HS-5 (cell line): ENCODE measurements at regions not wholly inside any gene's neighbourhood (a gene's known extent, or its start where the extent isn't known, plus 50 kb on each side); places are given as distances from the start of the nearest gene placed in this dataset.
"Not testable (repeated sequence)": the region's sequence is repeated elsewhere in the genome, so short reads cannot be mapped to it uniquely, and the experiment has no call there.

Source experiments
- DNase-seq: peaks from one replicate; pipeline ENCODE4 v3.0.0-alpha.2; 2012; ENCODE audit warnings: low read depth

GRCh38 chr15:60264088-60264487 lies 133.7 kb downstream of the ANXA2 start:
- no peak for DNase-seq

DNA sequence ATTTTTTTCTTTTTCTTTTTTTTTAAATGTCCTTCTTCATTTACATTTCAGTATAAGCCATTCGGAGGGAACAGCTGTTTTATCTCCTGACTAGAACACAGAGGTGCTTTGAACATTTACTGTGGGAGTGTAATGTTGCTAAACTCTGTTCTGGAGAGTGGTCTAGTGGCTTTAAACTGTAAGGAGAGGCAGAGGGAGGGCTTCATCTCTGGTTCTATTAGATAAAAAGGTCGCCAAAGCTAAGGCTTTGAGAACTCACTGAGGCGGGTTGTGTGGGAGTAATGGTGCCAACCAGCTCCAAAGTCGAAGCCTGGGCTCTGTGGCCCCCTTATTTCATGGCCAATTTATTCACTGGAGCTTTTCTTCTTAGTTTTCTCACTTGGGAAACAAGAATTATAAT lies 133.2 kb downstream of the ANXA2 start:
- no peak for DNase-seq

- no peak for DNase-seq
Measured at GRCh38 chr15:60265057-60265456, 132.7 kb downstream of the ANXA2 start.

DNA sequence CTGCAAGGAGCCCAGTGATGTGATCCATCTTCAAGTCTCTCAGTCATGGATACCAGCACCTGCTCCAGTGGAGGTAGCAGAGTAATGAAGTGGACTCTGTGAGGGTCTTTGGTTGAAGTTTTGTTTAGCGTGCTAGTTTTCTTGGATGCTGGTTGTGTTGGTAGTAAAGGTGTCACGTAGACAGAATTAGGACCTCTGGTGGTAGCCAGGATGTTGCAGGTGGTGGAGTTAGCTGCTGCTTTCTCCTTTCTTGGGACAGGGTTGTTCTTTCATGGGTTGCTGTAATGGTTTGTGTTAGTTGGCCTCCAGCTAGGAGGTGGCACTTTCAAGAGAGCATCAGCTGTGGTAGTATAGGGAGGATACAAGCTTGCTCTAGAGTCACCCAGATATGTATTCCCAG lies 125.2 kb downstream of the ANXA2 start:
- DNase-seq: no peak

- no peak for DNase-seq
Measured at GRCh38 chr15:60275624-60276023, 122.2 kb downstream of the ANXA2 start.

- DNase-seq: no peak
Measured at GRCh38 chr15:60278879-60279278, 118.9 kb downstream of the ANXA2 start.

GRCh38 chr15:60280259-60280658 lies 117.5 kb downstream of the ANXA2 start:
- DNase-seq: no peak

GRCh38 chr15:60283936-60284335 lies 113.8 kb downstream of the ANXA2 start:
- DNase-seq: no peak

GRCh38 chr15:60295901-60296300 lies 101.9 kb downstream of the ANXA2 start:
- not testable (repeated sequence) for DNase-seq

DNA sequence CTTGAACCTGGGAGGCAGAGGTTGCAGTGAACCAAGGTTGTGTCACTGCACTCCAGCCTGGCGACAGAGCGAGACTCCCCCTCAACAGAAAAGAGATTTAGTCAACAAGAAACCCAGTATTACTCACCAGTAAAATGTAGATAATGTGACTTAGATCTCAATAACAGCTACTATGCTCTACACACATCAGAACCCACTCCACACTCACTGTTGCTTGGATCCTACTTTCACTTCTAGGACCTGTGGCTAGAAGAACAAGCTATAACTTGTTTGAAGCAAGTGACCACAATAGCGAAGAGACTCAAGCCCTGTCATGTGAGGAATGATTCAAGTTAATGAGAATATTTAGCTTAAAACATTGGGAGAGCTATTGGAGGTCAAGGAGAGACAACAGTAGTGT lies 100.7 kb downstream of the ANXA2 start:
- no peak for DNase-seq
